Spleen (tissue), 11 donors: ENCODE measurements at regions not wholly inside any gene's neighbourhood (a gene's known extent, or its start where the extent isn't known, plus 50 kb on each side); places are given as distances from the start of the nearest gene placed in this dataset.

Experiments used
- DNase-seq: peaks from one replicate; pipeline ENCODE4 v3.0.0-alpha.2; 2020
- H3K27ac ChIP-seq, 8 donors: fragments of 200-600 bp; sonication (generic) in 7 of 8; 1 replicate in 4 of 8; 2 replicates in 4 of 8; pipeline versions ENCODE4 v1.5.0 to v1.8.0; 2016 to 2021; ENCODE audit warnings: inconsistent platforms in 4 of 8, mild to moderate bottlenecking in 4 of 8, moderate library complexity in 1 of 8
- H3K27me3 ChIP-seq, 7 donors: fragments of 200-600 bp; sonication (generic) in 6 of 7; replicated peaks in 1 of 7; 1 replicate in 4 of 7; 2 replicates in 3 of 7; pipeline versions ENCODE4 v1.5.0 to v1.8.0; 2016 to 2021; ENCODE audit warnings: inconsistent platforms in 3 of 7, mild to moderate bottlenecking in 1 of 7
- H3K36me3 ChIP-seq, 6 donors: fragments of 200-600 bp; sonication (generic) in 5 of 6; 1 replicate in 4 of 6; 2 replicates in 2 of 6; pipeline versions ENCODE4 v1.5.0 to v1.8.0; 2016 to 2021; ENCODE audit warnings: inconsistent platforms in 2 of 6
- H3K4me1 ChIP-seq, 6 donors: fragments of 200-600 bp; sonication (generic) in 5 of 6; 1 replicate in 3 of 6; 2 replicates in 3 of 6; pipeline versions ENCODE4 v1.5.0 to v1.8.0; 2016 to 2021; ENCODE audit warnings: inconsistent platforms in 3 of 6
- H3K4me3 ChIP-seq, 8 donors: fragments of 200-600 bp; sonication (generic) in 7 of 8; 1 replicate in 4 of 8; 2 replicates in 4 of 8; pipeline versions ENCODE4 v1.5.0 to v1.8.0; 2016 to 2021; ENCODE audit warnings: inconsistent platforms in 4 of 8, mild to moderate bottlenecking in 4 of 8, moderate library complexity in 2 of 8
- H3K9me3 ChIP-seq, 8 donors: fragments of 200-600 bp; sonication (generic) in 7 of 8; 1 replicate in 4 of 8; 2 replicates in 4 of 8; pipeline versions ENCODE4 v1.5.0 to v1.8.0; 2016 to 2021; ENCODE audit warnings: inconsistent platforms in 4 of 8
- CTCF ChIP-seq, 11 experiments: fragments of 200-600 bp in 7 of 11; fragments of 450-650 bp in 4 of 11; sonication (generic) in 4 of 11; IDR thresholded peaks in 8 of 11; conservative IDR thresholded peaks in 3 of 11; 1 replicate in 7 of 11; 2 replicates in 4 of 11; pipeline versions ENCODE4 v1.4.0 to v1.8.0; 2016 to 2021; ENCODE audit warnings: antibody characterized with exemption in 11 of 11, inconsistent platforms in 4 of 11, mild to moderate bottlenecking in 1 of 11
- POLR2A ChIP-seq, 3 donors: fragments of 450-650 bp; IDR thresholded peaks; one replicate each; pipeline ENCODE4 v1.5.1; 2017; ENCODE audit warnings: antibody characterized with exemption in 3 of 3, mild to moderate bottlenecking in 1 of 3
- POLR2AphosphoS5 ChIP-seq, 3 donors: sonication (generic); formaldehyde crosslinking; IDR thresholded peaks; one replicate each; pipeline ENCODE4 v1.5.1; 2017; ENCODE audit warnings: antibody characterized with exemption in 3 of 3
- WGBS, 5 donors: extraction: QIAGEN DNeasy Blood & Tissue Kit in 3 of 5; methylation state at CpG; one replicate each; pipeline versions ENCODE4 v1.1.5 to v1.1.7; 2013 to 2018; 5-methylcytosine and 5-hydroxymethylcytosine counted together
- intact Hi-C: fragments of 100-400 bp; cut with DNase I; formaldehyde crosslinking; loops from one replicate; pipeline ENCODE4 v1.15.0; 2023; ENCODE audit warnings: low total_unique reads
- donor health status: healthy with polysubstance abuse.
- donor health status: DM: no; HTN: no; CAD: no; lungs with moderate emphysema.
- donor health status: DM: no; HTN: no; CAD: no.
- donor health status: Bipolar disorder and iron deficiency.
- donor health status: healthy.
- donor health status: DM: no; HTN: no; CAD: no.
- donor health status: DM: yes; HTN: yes; CAD: no.

GRCh38 chr7:17501441-17502212 is 203.2 kb downstream of the AHR start:
- Histone ChIP-seq H3K9me3 (no peaks in the 10 kb centered on the region), H3K27me3 (no peaks in the 10 kb centered on the region), H3K4me1 (peaks cover 0 to 5% (median 0%) of the 10 kb centered on the region in 6 donors), H3K4me3 (no peak overlapping the region), H3K27ac (no peak overlapping the region), H3K36me3 (no peaks in the 10 kb centered on the region)
- 79 to 90% (median 89%) methylated on average over 1 of the region's 1 CpG for WGBS, 5 donors
- no peak for DNase-seq
- TF ChIP-seq CTCF (IDR thresholded peaks at IDR 0.05 in 8 of 11, conservative IDR thresholded peaks at IDR 0.05 in 3 of 11): no peak
- no peak for TF ChIP-seq POLR2AphosphoS5 (IDR thresholded peaks at IDR 0.05)
- TF ChIP-seq POLR2A (IDR thresholded peaks at IDR 0.05): no peak
- intact Hi-C loops: no loop called here

- Histone ChIP-seq H3K27me3 (no peaks in the 10 kb centered on the region), H3K27ac (no peak overlapping the region), H3K4me3 (no peak overlapping the region), H3K4me1 (peaks cover 0 to 5% (median 0%) of the 10 kb centered on the region in 6 donors), H3K36me3 (no peaks in the 10 kb centered on the region), H3K9me3 (no peaks in the 10 kb centered on the region)
- intact Hi-C loops: no loop called here
- DNase-seq: no peak
- TF ChIP-seq CTCF (IDR thresholded peaks at IDR 0.05 in 8 of 11, conservative IDR thresholded peaks at IDR 0.05 in 3 of 11) (no peak), POLR2AphosphoS5 (IDR thresholded peaks at IDR 0.05) (no peak), POLR2A (IDR thresholded peaks at IDR 0.05) (no peak)
- WGBS, 5 donors: 51 to 75% (median 63%) methylated on average over 2 of the region's 2 CpGs
These were observed 204.0 kb downstream of the AHR start for GRCh38 chr7:17502213-17503060.

DNA sequence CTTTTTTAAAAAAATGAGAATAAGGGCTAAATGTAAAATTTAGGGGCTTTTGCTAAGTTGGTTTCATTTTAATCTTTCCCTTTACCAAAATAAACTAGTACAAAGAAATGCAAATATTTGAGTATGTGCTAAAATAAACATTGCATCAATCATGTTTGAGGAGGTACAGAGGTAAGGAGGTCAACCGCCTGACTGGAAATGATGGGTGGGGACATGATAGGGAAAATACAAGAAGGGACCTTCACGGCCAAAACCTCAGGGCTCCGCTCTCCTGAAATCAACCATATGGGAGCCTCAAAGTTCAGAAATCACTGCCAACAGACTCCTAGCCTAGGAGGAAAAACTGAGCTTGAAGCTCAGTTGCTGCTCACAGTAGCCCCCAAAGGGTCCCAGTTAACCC is 207.6 kb downstream of the AHR start:
- TF ChIP-seq POLR2A (IDR thresholded peaks at IDR 0.05) (no peak), CTCF (IDR thresholded peaks at IDR 0.05 in 8 of 11, conservative IDR thresholded peaks at IDR 0.05 in 3 of 11) (no peak), POLR2AphosphoS5 (IDR thresholded peaks at IDR 0.05) (no peak)
- H3K4me1 ChIP-seq: peaks cover 0 to 5% (median 0%) of the 10 kb centered on the region in 6 donors
- no peaks in the 10 kb centered on the region for H3K36me3 ChIP-seq
- no peak overlapping the region for H3K4me3 ChIP-seq
- intact Hi-C loops: no loop called here
- DNase-seq: no peak
- 57 to 65% (median 61%) methylated on average over 3 of the region's 3 CpGs for WGBS, 5 donors
- H3K9me3 ChIP-seq: no peaks in the 10 kb centered on the region
- no peak overlapping the region for H3K27ac ChIP-seq
- no peaks in the 10 kb centered on the region for H3K27me3 ChIP-seq

DNA sequence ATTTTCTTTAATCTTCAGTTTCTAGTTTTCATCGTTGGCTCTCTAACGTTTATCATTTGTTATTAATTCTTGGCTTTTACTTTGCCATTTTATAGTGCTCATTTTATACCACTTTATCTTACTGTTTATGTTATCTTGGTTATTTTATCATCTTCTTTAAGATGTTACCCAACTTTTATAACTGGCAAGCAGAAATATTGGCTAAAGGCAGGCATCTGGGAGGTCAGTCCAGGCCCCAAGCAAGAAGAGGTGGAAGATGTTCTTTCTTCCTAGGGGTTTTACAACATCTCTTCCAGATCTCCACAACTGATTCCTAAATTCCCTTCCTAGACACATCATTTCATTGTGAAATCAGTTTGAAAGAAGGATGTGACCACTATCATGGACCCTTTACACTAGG is 208.1 kb downstream of the AHR start:
- Histone ChIP-seq H3K9me3 (no peaks in the 10 kb centered on the region), H3K27ac (no peak overlapping the region), H3K4me1 (peaks cover 0 to 5% (median 0%) of the 10 kb centered on the region in 6 donors), H3K4me3 (no peak overlapping the region), H3K27me3 (no peaks in the 10 kb centered on the region), H3K36me3 (no peaks in the 10 kb centered on the region)
- intact Hi-C loops: no loop called here
- 89 to 100% (median 95%) methylated on average over 2 of the region's 2 CpGs for WGBS, 5 donors
- DNase-seq: no peak
- TF ChIP-seq POLR2AphosphoS5 (IDR thresholded peaks at IDR 0.05) (no peak), CTCF (IDR thresholded peaks at IDR 0.05 in 8 of 11, conservative IDR thresholded peaks at IDR 0.05 in 3 of 11) (no peak), POLR2A (IDR thresholded peaks at IDR 0.05) (no peak)
